ENCODE measurements at regions not wholly inside any gene's neighbourhood (a gene's known extent, or its start where the extent isn't known, plus 50 kb on each side); places are given as distances from the start of the nearest gene placed in this dataset.
A peak's percentile ranks its signal among the peaks of the same experiment; 100 is the strongest.

DNA sequence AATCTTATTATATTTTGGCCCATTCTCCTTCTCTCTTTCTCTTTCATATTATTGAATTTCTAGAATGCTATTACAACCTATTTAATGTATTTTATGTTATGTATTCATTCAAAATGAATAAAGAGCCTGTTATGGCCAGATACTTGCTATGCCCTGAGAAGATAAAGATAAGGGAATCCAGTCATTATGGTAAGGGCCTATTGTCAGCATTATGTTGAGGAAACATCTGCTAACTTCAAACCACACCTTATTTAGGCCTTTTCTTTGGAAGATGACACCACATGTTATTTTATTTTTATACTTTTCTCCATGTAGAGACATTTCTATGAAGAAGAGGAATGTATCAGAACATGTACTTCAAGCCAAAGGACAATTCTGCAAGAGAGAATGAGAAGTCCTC is 60.5 kb upstream of the MPP7 start:
- no TSS peak for BruUV-seq (replicated peaks)
- Mint-ChIP-seq H3K36me3 (ENCODE audit: insufficient read depth, unreplicated experiment) (no peaks in the 10 kb centered on the region), H3K9me3 (ENCODE audit: unreplicated experiment) (no peaks in the 10 kb centered on the region), H3K27ac (ENCODE audit: low read depth, unreplicated experiment) (no peak overlapping the region), H3K27me3 (ENCODE audit: insufficient read depth, unreplicated experiment) (no peaks in the 10 kb centered on the region), H3K4me3 (ENCODE audit: unreplicated experiment) (no peak overlapping the region), H3K4me1 (ENCODE audit: insufficient read depth, unreplicated experiment) (peaks cover 4% of the 10 kb centered on the region)
- CTCF ChIA-PET, result no interaction called here
- POLR2A ChIA-PET, result no interaction called here
- TF ChIP-seq, protein P1, sequence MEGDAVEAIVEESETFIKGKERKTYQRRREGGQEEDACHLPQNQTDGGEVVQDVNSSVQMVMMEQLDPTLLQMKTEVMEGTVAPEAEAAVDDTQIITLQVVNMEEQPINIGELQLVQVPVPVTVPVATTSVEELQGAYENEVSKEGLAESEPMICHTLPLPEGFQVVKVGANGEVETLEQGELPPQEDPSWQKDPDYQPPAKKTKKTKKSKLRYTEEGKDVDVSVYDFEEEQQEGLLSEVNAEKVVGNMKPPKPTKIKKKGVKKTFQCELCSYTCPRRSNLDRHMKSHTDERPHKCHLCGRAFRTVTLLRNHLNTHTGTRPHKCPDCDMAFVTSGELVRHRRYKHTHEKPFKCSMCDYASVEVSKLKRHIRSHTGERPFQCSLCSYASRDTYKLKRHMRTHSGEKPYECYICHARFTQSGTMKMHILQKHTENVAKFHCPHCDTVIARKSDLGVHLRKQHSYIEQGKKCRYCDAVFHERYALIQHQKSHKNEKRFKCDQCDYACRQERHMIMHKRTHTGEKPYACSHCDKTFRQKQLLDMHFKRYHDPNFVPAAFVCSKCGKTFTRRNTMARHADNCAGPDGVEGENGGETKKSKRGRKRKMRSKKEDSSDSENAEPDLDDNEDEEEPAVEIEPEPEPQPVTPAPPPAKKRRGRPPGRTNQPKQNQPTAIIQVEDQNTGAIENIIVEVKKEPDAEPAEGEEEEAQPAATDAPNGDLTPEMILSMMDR (IDR thresholded peaks at IDR 0.05; ENCODE audit: unreplicated experiment), result no peak
- no peak for DNase-seq (ENCODE audit: unreplicated experiment)
- intact Hi-C loops (cut with micrococcal nuclease), result no loop called here

DNA sequence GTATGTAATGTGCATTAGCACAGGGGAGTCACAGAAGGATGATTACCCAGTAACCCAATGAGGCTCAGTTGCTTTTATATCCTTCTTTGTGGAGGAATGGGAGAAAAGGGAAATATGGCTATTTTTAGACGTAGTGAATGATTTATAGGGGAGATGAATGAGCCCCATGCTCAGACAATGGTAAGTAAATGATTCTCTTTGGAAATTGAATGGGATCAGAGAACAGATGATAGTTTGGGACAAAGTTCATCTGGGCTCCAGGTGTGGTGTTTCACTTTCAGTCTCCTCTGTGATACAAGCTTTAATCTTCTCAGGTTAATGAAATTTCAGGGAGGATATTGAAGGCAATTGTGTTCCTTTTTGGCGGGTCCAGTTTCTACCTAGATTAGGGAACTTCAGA is 63.0 kb upstream of the MPP7 start:
- POLR2A ChIA-PET, result no interaction called here
- no peak for DNase-seq (ENCODE audit: unreplicated experiment)
- BruUV-seq (replicated peaks), result no TSS peak
- H3K27me3 Mint-ChIP-seq (ENCODE audit: insufficient read depth, unreplicated experiment), result no peaks in the 10 kb centered on the region
- no peaks in the 10 kb centered on the region for H3K36me3 Mint-ChIP-seq (ENCODE audit: insufficient read depth, unreplicated experiment)
- CTCF ChIA-PET, result interaction anchor here (0.7 kb wide), 1 partner anchor 985 kb away, joined by 3 read pairs; no protein-coding TSS in a partner anchor
- TF ChIP-seq, protein P1 (IDR thresholded peaks at IDR 0.05; ENCODE audit: unreplicated experiment), result no peak
- peak overlapping the region; percentile 25 for H3K27ac Mint-ChIP-seq (ENCODE audit: low read depth, unreplicated experiment)
- H3K4me1 Mint-ChIP-seq (ENCODE audit: insufficient read depth, unreplicated experiment), result peaks cover 6% of the 10 kb centered on the region
- no peak overlapping the region for H3K4me3 Mint-ChIP-seq (ENCODE audit: unreplicated experiment)
- H3K9me3 Mint-ChIP-seq (ENCODE audit: unreplicated experiment), result no peaks in the 10 kb centered on the region
- intact Hi-C loops (cut with micrococcal nuclease), result no loop called here

DNA sequence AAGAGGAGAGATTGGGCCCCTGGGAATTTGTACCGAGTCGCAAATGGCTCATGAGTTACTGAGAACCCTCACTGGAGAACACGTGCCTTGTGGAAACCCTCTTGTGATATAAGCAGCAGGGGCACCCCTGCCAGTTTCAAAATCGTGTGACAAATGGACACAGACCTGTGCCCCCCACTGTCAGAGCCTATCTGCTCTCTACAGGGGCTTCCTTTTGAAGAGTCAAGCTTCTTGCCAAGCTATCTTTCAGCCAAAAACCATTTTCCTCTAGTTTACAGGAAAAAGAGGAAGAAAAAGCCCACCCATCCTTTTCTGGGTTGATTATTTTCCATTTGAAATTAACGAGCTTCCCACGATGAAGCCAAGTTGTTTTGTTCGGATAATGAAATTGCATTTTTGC is 64.1 kb upstream of the MPP7 start:
- POLR2A ChIA-PET, result no interaction called here
- Mint-ChIP-seq H3K9me3 (ENCODE audit: unreplicated experiment) (no peaks in the 10 kb centered on the region), H3K27ac (ENCODE audit: low read depth, unreplicated experiment) (no peak overlapping the region), H3K27me3 (ENCODE audit: insufficient read depth, unreplicated experiment) (no peaks in the 10 kb centered on the region), H3K4me3 (ENCODE audit: unreplicated experiment) (no peak overlapping the region), H3K36me3 (ENCODE audit: insufficient read depth, unreplicated experiment) (no peaks in the 10 kb centered on the region), H3K4me1 (ENCODE audit: insufficient read depth, unreplicated experiment) (peaks cover 6% of the 10 kb centered on the region)
- intact Hi-C loops (cut with micrococcal nuclease), result no loop called here
- CTCF ChIA-PET, result no interaction called here
- no TSS peak for BruUV-seq (replicated peaks)
- DNase-seq (ENCODE audit: unreplicated experiment), result no peak
- TF ChIP-seq, protein P1 (IDR thresholded peaks at IDR 0.05; ENCODE audit: unreplicated experiment), result no peak

DNA sequence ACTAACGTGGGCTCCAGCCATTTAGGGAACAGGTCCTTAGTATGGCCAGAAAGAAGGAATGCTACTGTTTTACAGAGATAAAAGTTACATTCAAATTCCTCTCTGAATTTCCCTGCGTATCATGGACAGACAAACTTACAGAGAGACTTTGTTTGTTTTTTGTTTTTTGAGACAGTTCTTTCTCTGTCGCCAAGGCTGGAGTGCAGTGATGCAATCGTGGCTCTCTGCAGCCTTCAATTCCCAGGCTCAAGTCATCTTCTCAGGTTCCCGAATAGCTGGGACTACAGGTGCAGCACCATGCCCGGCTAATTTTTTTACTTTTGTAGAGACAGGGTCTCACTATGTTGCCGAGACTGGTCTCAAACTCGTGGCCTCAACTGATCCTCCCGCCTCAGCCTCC is 64.5 kb upstream of the MPP7 start:
- no peak overlapping the region for H3K4me3 Mint-ChIP-seq (ENCODE audit: unreplicated experiment)
- peaks cover 6% of the 10 kb centered on the region for H3K4me1 Mint-ChIP-seq (ENCODE audit: insufficient read depth, unreplicated experiment)
- H3K27ac Mint-ChIP-seq (ENCODE audit: low read depth, unreplicated experiment), result no peak overlapping the region
- intact Hi-C loops (cut with micrococcal nuclease), result no loop called here
- TF ChIP-seq, protein P1 (IDR thresholded peaks at IDR 0.05; ENCODE audit: unreplicated experiment), result no peak
- H3K27me3 Mint-ChIP-seq (ENCODE audit: insufficient read depth, unreplicated experiment), result no peaks in the 10 kb centered on the region
- no peak for DNase-seq (ENCODE audit: unreplicated experiment)
- no TSS peak for BruUV-seq (replicated peaks)
- CTCF ChIA-PET, result no interaction called here
- POLR2A ChIA-PET, result no interaction called here
- H3K9me3 Mint-ChIP-seq (ENCODE audit: unreplicated experiment), result no peaks in the 10 kb centered on the region
- no peaks in the 10 kb centered on the region for H3K36me3 Mint-ChIP-seq (ENCODE audit: insufficient read depth, unreplicated experiment)
